IMR-90 (cell line): ENCODE measurements at regions not wholly inside any gene's neighbourhood (a gene's known extent, or its start where the extent isn't known, plus 50 kb on each side); places are given as distances from the start of the nearest gene placed in this dataset.

Experiments used
- ATAC-seq: fragments of 200-7000 bp; cut with Tn5 transposase; 2 replicates; pipeline ENCODE4 v1.9.1; 2020; ENCODE audit warnings: low read depth, mild to moderate bottlenecking, moderate library complexity
- BruUV-seq: library from RNA; stranded (reverse); fragments of 400-500 nt; replicated peaks from 2 replicates; lab custom pipeline; 2021; lab: Mats Ljungman, UMichigan
- CTCF ChIA-PET: fragments of 300-600 bp; formaldehyde crosslinking; extraction: SDS; loops from one replicate; lab custom pipeline; 2021; ENCODE audit warnings: antibody characterized with exemption; lab: Yijun Ruan, JAX
- POLR2A ChIA-PET: fragments of 300-600 bp; sonication (Branson Sonifier 250); formaldehyde crosslinking; loops from one replicate; lab custom pipeline; 2022; ENCODE audit warnings: antibody characterized with exemption; ENCODE audit not compliant: unreplicated experiment; lab: Charles Lee
- DNase-seq: peaks from one replicate; pipeline ENCODE4 v3.0.0; 2013
- H2AFZ ChIP-seq: replicated peaks from 2 replicates; pipeline ENCODE3; 2013; ENCODE audit warnings: low read length, mild to moderate bottlenecking; ENCODE audit not compliant: poor library complexity
- H2AK5ac ChIP-seq: 2 replicates; pipeline ENCODE4 v1.6.1; 2013; ENCODE audit warnings: low read depth, low read length, inconsistent platforms
- H2AK9ac ChIP-seq: replicated peaks from 2 replicates; pipeline ENCODE3; 2013; ENCODE audit warnings: mild to moderate bottlenecking, low read depth, low read length, moderate library complexity; ENCODE audit not compliant: poor library complexity
- H2BK120ac ChIP-seq: 2 replicates; pipeline ENCODE4 v1.6.1; 2013; ENCODE audit warnings: low read depth, low read length, inconsistent platforms
- H2BK15ac ChIP-seq: 3 replicates; pipeline ENCODE4 v1.6.1; 2013; ENCODE audit warnings: low read depth, low read length, inconsistent platforms
- H2BK20ac ChIP-seq: 2 replicates; pipeline ENCODE4 v1.6.1; 2013; ENCODE audit warnings: low read depth, mild to moderate bottlenecking, inconsistent platforms, low read length, moderate library complexity
- H2BK5ac ChIP-seq: 2 replicates; pipeline ENCODE4 v1.6.1; 2013; ENCODE audit warnings: mild to moderate bottlenecking, low read depth, low read length, inconsistent platforms; ENCODE audit not compliant: poor library complexity, severe bottlenecking
- H3K14ac ChIP-seq: replicated peaks from 2 replicates; pipeline ENCODE4 v1.6.1; 2013; ENCODE audit warnings: low read depth, low read length, inconsistent platforms
- H3K18ac ChIP-seq: 2 replicates; pipeline ENCODE4 v1.6.1; 2013; ENCODE audit warnings: low read depth, low read length, control low read depth
- H3K23ac ChIP-seq: 2 replicates; pipeline ENCODE4 v1.6.1; 2013; ENCODE audit warnings: low read depth, low read length, inconsistent platforms
- H3K27ac ChIP-seq: 2 replicates; pipeline ENCODE4 v1.5.1; 2013; ENCODE audit warnings: mild to moderate bottlenecking, control low read depth, low read length; ENCODE audit not compliant: insufficient read depth
- H3K27me3 ChIP-seq: 2 replicates; pipeline ENCODE4 v1.6.1; 2013; ENCODE audit warnings: low read length; ENCODE audit not compliant: control insufficient read depth, insufficient read depth
- H3K36me3 ChIP-seq: 2 replicates; pipeline ENCODE4 v1.6.1; 2013; ENCODE audit warnings: low read length, mixed read lengths; ENCODE audit not compliant: control insufficient read depth, insufficient read depth
- H3K4ac ChIP-seq: 2 replicates; pipeline ENCODE4 v1.6.1; 2013; ENCODE audit warnings: low read depth, low read length, inconsistent platforms
- H3K4me1 ChIP-seq: 2 replicates; pipeline ENCODE4 v1.6.1; 2013; ENCODE audit warnings: low read length, mixed read lengths; ENCODE audit not compliant: control insufficient read depth, insufficient read depth
- H3K4me2 ChIP-seq: 2 replicates; pipeline ENCODE4 v1.6.1; 2013; ENCODE audit warnings: low read depth, mild to moderate bottlenecking, control low read depth, low read length, moderate library complexity
- H3K4me3 ChIP-seq: 2 replicates; pipeline ENCODE4 v1.5.1; 2013; ENCODE audit warnings: low read depth, mild to moderate bottlenecking, control low read depth, low read length, moderate library complexity; ENCODE audit not compliant: insufficient read depth
- H3K56ac ChIP-seq: 2 replicates; pipeline ENCODE4 v1.6.1; 2013; ENCODE audit warnings: low read length, inconsistent platforms; ENCODE audit not compliant: insufficient read depth; ENCODE audit errors: extremely low read depth
- H3K79me1 ChIP-seq, 2 experiments: 2 replicates each; pipeline ENCODE4 v1.6.1; 2013; ENCODE audit warnings: low read length in 2 of 2, inconsistent platforms in 1 of 2, low read depth in 1 of 2
- H3K9ac ChIP-seq: 2 replicates; pipeline ENCODE4 v1.6.1; 2013; ENCODE audit warnings: low read depth, low read length, control low read depth
- H3K9me1 ChIP-seq: 2 replicates; pipeline ENCODE4 v1.6.1; 2013; ENCODE audit warnings: low read length, inconsistent platforms; ENCODE audit not compliant: insufficient read depth
- H3K9me3 ChIP-seq: 2 replicates; pipeline ENCODE4 v1.6.1; 2013; ENCODE audit warnings: low read length; ENCODE audit not compliant: control insufficient read depth, insufficient read depth
- H4K20me1 ChIP-seq: 2 replicates; pipeline ENCODE4 v1.6.1; 2013; ENCODE audit warnings: low read length, inconsistent platforms; ENCODE audit not compliant: insufficient read depth
- H4K5ac ChIP-seq: 2 replicates; pipeline ENCODE4 v1.6.1; 2013; ENCODE audit warnings: mild to moderate bottlenecking, low read depth, low read length, control low read depth
- H4K8ac ChIP-seq, 2 experiments: 2 replicates each; pipeline ENCODE4 v1.6.1; 2013; ENCODE audit warnings: low read depth in 2 of 2, low read length in 2 of 2, control low read depth in 1 of 2, inconsistent platforms in 1 of 2
- H4K91ac ChIP-seq: 2 replicates; pipeline ENCODE4 v1.6.1; 2013; ENCODE audit warnings: low read depth, low read length, inconsistent platforms; ENCODE audit not compliant: insufficient read depth
- BHLHE40 ChIP-seq: fragments of 150-350 bp; IDR thresholded peaks from 2 replicates; pipeline ENCODE4 v1.6.1; 2016; ENCODE audit warnings: mild to moderate bottlenecking, low read depth, low read length
- SMC3 ChIP-seq: fragments of 150-350 bp; IDR thresholded peaks from 2 replicates; pipeline ENCODE4 v1.6.1; 2016; ENCODE audit warnings: low read depth, mild to moderate bottlenecking, antibody characterized with exemption, low read length, moderate library complexity
- WGBS, 2 experiments: methylation state at CpG; one replicate each; pipeline versions ENCODE4 v1.1.5 to v1.1.7; 2013; ENCODE audit warnings: missing lambda C conversion rate in 2 of 2; ENCODE audit not compliant: insufficient read length in 1 of 2; ENCODE audit errors: extremely low coverage in 2 of 2; 5-methylcytosine and 5-hydroxymethylcytosine counted together
- dilution Hi-C: fragments of 300-500 bp; cut with HindIII; formaldehyde crosslinking; loops from one replicate; pipeline ENCODE4 v1.14.3; 2018; ENCODE audit warnings: low sequenced_read_pairs; ENCODE audit not compliant: unreplicated experiment
- in situ Hi-C: fragments of 300-500 bp; cut with MboI; formaldehyde crosslinking; loops from 3 replicates; pipeline ENCODE4 v1.14.3; 2019; ENCODE audit warnings: low sequenced_read_pairs, inconsistent platforms, mixed read lengths
- intact Hi-C: fragments of 100-400 bp; cut with micrococcal nuclease; formaldehyde crosslinking; loops from 2 replicates; pipeline ENCODE4 v1.10.0; 2022

DNA sequence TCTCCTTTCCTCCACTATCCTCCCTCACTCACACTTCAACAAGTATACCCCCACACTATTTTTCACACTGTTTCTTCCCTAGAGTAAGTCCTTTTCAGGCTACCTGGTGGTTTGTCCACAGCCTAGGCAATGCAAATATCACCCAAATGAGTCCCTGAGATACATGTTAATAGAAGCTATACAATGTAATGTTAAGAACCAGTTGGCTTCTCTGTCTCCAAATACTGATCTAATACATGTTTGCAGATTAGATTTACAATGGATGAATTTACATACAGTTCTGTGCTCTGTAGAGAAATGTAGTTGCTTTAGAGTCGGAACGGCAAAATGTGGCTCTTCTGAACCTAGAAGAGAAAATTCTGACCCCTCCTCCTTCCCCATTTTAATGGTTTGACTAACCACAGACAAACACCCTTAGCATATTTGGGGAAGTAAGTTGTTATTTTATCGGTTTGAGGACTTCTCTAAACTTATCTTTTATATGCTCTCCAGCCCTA is 63.6 kb upstream of the MBNL1 start:
- Histone ChIP-seq H3K14ac (no peak overlapping the region), H4K5ac (peak overlapping the region; percentile 11; the same call in 1 of the 2 replicates), H2BK15ac (no peak overlapping the region; the same call in 2 of the 3 replicates), H3K23ac (no peak overlapping the region), H3K9ac (no peak overlapping the region), H3K4ac (no peak overlapping the region), H2BK120ac (no peak overlapping the region), H2AK9ac (no peak overlapping the region), H3K4me1 (peaks cover 2% of the 10 kb centered on the region; the same call in 1 of the 2 replicates), H2AK5ac (no peak overlapping the region), H3K4me2 (no peak overlapping the region), H2BK5ac (peak overlapping the region; percentile 30), H3K4me3 (no peak overlapping the region), H3K56ac (no peak overlapping the region), H3K36me3 (no peaks in the 10 kb centered on the region), H3K9me1 (no peaks in the 10 kb centered on the region), H4K8ac (no peak overlapping the region; a peak in 1 of 4 replicates), H4K20me1 (no peaks in the 10 kb centered on the region), H3K18ac (peak overlapping the region; percentile 57; the same call in 1 of the 2 replicates), H3K27ac (no peak overlapping the region), H3K27me3 (no peaks in the 10 kb centered on the region), H3K9me3 (no peaks in the 10 kb centered on the region), H2BK20ac (no peak overlapping the region; the same call in 1 of the 2 replicates), H2AFZ (no peak overlapping the region), H4K91ac (no peak overlapping the region), H3K79me1 (no peaks in the 10 kb centered on the region)
- no CpG with 5 or more reads among the region's 3 CpGs for WGBS, 2 experiments
- DNase-seq (no peak), ATAC-seq (no peak)
- TF ChIP-seq SMC3, result no peak
- TF ChIP-seq BHLHE40, result no peak
- in situ Hi-C loops, result no loop called here
- CTCF ChIA-PET, result interaction anchor here (0.7 kb wide), 1 partner anchor 15 kb away, joined by 3 read pairs; no protein-coding TSS in a partner anchor
- dilution Hi-C loops, result no loop called here
- POLR2A ChIA-PET, result no interaction called here
- intact Hi-C loops, result no loop called here
- BruUV-seq, result no TSS peak
